Heart right ventricle (tissue), 16 donors: ENCODE measurements at regions not wholly inside any gene's neighbourhood (a gene's known extent, or its start where the extent isn't known, plus 50 kb on each side); places are given as distances from the start of the nearest gene placed in this dataset.
A peak's percentile ranks its signal among the peaks of the same experiment; 100 is the strongest.

Source experiments
- ATAC-seq, 8 donors: fragments of 200-7000 bp; cut with Tn5 transposase; one replicate each; pipeline ENCODE4 v1.9.1; 2020; ENCODE audit warnings: mild to moderate bottlenecking in 8 of 8, moderate library complexity in 8 of 8, moderate number of reproducible peaks in 1 of 8
- DNase-seq, 2 donors: peaks; one replicate each; pipeline ENCODE4 v3.0.0-alpha.2; 2020
- H3K27ac ChIP-seq, 10 donors: fragments of 200-600 bp; sonication (generic) in 2 of 10; one replicate each; pipeline versions ENCODE4 v1.5.0 to v1.8.0; 2020 to 2022; ENCODE audit warnings: mild to moderate bottlenecking in 3 of 10
- H3K27me3 ChIP-seq, 7 donors: fragments of 200-600 bp; one replicate each; pipeline ENCODE4 v1.8.0; 2021 to 2022; ENCODE audit warnings: mild to moderate bottlenecking in 2 of 7
- H3K36me3 ChIP-seq, 9 donors: fragments of 200-600 bp; sonication (generic) in 1 of 9; one replicate each; pipeline versions ENCODE4 v1.5.0 to v1.8.0; 2020 to 2022; ENCODE audit warnings: mild to moderate bottlenecking in 2 of 9
- H3K4me1 ChIP-seq, 9 donors: fragments of 200-600 bp; sonication (generic) in 1 of 9; one replicate each; pipeline versions ENCODE4 v1.5.0 to v1.8.0; 2020 to 2022; ENCODE audit warnings: mild to moderate bottlenecking in 4 of 9
- H3K4me3 ChIP-seq, 10 donors: fragments of 200-600 bp; sonication (generic) in 2 of 10; one replicate each; pipeline versions ENCODE4 v1.5.0 to v1.8.0; 2020 to 2022; ENCODE audit warnings: mild to moderate bottlenecking in 7 of 10, moderate library complexity in 2 of 10
- H3K9me3 ChIP-seq, 11 donors: fragments of 200-600 bp in 10 of 11; sonication (generic) in 2 of 11; one replicate each; pipeline versions ENCODE4 v1.5.0 to v1.8.0; 2013 to 2022; ENCODE audit warnings: mild to moderate bottlenecking in 2 of 11, control low read depth in 1 of 11, moderate library complexity in 1 of 11
- CTCF ChIP-seq, 9 donors: fragments of 200-600 bp; sonication (generic) in 2 of 9; IDR thresholded peaks; one replicate each; pipeline versions ENCODE4 v1.5.0 to v1.8.0; 2021 to 2022; ENCODE audit warnings: antibody characterized with exemption in 9 of 9, mild to moderate bottlenecking in 5 of 9, moderate library complexity in 1 of 9
- WGBS, 2 donors: extraction: QIAGEN DNeasy Blood & Tissue Kit; methylation state at CpG; one replicate each; pipeline ENCODE4 v1.1.7; 2013; ENCODE audit warnings: inconsistent platforms in 1 of 2; 5-methylcytosine and 5-hydroxymethylcytosine counted together
- intact Hi-C, 10 donors: fragments of 100-400 bp; cut with DNase I; formaldehyde crosslinking; loops; one replicate each; pipeline versions ENCODE4 v1.11.1 to v1.14.2; 2022
- donor health status: Arrhythmogenic right ventricular cardiomyopathy.
- donor health status: ischemic (EF 13 %, LVEDD 7.1; RV severe dilation, severe dysfunction).
- donor health status: healthy with polysubstance abuse.
- donor health status: DM: no; HTN: yes; CAD: no.
- donor health status: DM: no; HTN: no; CAD: no.
- donor health status: ischemic (EF 25% LVEDD 6.9; RV normal size, moderate dysfunction).
- donor health status: ischemic (EF 25% LVEDD 5.7; RV mildly dilated, moderate dysfunction).
- donor health status: healthy.
- donor health status: DM: yes; HTN: yes; CAD: no.
- donor health status: Ischemic cardiomyopathy.
- donor health status: ischemic (EF 35%, LVEDD 5.7; RV mildly dilated, moderate dysfunction).
- donor health status: nonischemic (EF 11% LVEDD 7.7; RV severe dilation, severe dysfunction).
- donor health status: DM: yes; HTN: yes; CAD: no.
- donor health status: PGD.
- donor health status: ischemic (EF 29% LVEDD 5.4; RV normal size, mild dysfunction).
- donor health status: nonischemic (EF 23%, LVEDD 6.1; RV moderate dilation, normal function).

GRCh38 chr20:50291254-50292078 lies 100.8 kb downstream of the CEBPB start:
- Histone ChIP-seq H3K4me3 (no peak overlapping the region), H3K27ac (peak overlapping the region in 8 of 10 donors; percentile 23 to 84 (median 77)), H3K9me3 (no peaks in the 10 kb centered on the region), H3K27me3 (no peaks in the 10 kb centered on the region), H3K36me3 (no peaks in the 10 kb centered on the region), H3K4me1 (peaks cover 5 to 37% (median 24%) of the 10 kb centered on the region in 9 donors)
- no peak for TF ChIP-seq CTCF (IDR thresholded peaks at IDR 0.05)
- intact Hi-C loops, result no loop called here
- DNase-seq, result no peak
- 85 to 87% methylated on average over 16 of the region's 16 CpGs for WGBS, 2 donors
- ATAC-seq, result no peak

GRCh38 chr20:50292079-50292590 lies 101.5 kb downstream of the CEBPB start:
- DNase-seq (no peak), ATAC-seq (no peak)
- Histone ChIP-seq H3K9me3 (no peaks in the 10 kb centered on the region), H3K27me3 (no peaks in the 10 kb centered on the region), H3K4me3 (no peak overlapping the region), H3K27ac (peak overlapping the region in 9 of 10 donors; percentile 29 to 84 (median 77)), H3K36me3 (no peaks in the 10 kb centered on the region), H3K4me1 (peaks cover 5 to 37% (median 18%) of the 10 kb centered on the region in 9 donors)
- no peak for TF ChIP-seq CTCF (IDR thresholded peaks at IDR 0.05)
- intact Hi-C loops, result no loop called here
- WGBS, 2 donors, result 61 to 62% methylated on average over 8 of the region's 8 CpGs

DNA sequence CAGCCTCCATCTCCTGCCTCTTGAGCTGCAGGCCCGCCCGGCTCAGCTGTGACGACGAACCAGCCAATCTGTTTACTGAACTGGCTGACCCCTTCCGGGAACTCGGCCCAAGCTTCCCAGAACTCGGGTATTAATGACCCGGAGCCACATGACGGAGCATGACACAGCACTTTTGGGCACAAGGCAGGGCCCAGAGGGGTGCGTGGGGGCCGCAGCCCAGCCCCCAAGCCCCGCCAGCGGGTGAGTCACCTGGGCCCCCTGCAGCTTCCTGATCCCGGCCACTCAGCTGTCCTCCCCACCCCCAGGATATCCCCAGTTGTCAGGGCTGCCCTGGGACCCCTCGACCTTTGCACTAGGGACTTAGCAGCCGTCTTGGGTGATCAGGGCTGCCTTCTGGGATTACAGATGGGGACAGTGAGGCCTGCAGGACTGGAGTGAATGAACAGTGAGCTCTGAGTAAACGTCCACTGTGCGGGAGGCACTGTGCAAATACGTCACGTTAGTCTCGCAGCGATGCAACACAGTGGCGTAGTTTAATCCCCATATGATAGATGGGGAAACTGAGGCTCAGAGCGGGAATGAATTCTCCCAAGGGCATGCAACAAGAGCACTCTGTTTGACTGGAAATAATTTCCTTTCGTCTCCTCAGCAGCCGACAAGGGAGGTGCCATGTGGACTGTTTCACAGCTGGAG lies 102.1 kb downstream of the CEBPB start:
- no peaks in the 10 kb centered on the region for H3K27me3 ChIP-seq
- intact Hi-C loops, result no loop called here
- no peaks in the 10 kb centered on the region for H3K36me3 ChIP-seq
- WGBS, 2 donors, result 37 to 44% methylated on average over 26 of the region's 26 CpGs
- H3K4me1 ChIP-seq, result peaks cover 5 to 41% (median 18%) of the 10 kb centered on the region in 9 donors
- no peaks in the 10 kb centered on the region for H3K9me3 ChIP-seq
- H3K27ac ChIP-seq, result peak overlapping the region in 9 of 10 donors; percentile 29 to 84 (median 77)
- no peak overlapping the region for H3K4me3 ChIP-seq
- TF ChIP-seq CTCF (IDR thresholded peaks at IDR 0.05), result no peak
- DNase-seq, result peak; percentile 90 to 92
- peak; percentile 77 to 92 (median 90) for ATAC-seq

DNA sequence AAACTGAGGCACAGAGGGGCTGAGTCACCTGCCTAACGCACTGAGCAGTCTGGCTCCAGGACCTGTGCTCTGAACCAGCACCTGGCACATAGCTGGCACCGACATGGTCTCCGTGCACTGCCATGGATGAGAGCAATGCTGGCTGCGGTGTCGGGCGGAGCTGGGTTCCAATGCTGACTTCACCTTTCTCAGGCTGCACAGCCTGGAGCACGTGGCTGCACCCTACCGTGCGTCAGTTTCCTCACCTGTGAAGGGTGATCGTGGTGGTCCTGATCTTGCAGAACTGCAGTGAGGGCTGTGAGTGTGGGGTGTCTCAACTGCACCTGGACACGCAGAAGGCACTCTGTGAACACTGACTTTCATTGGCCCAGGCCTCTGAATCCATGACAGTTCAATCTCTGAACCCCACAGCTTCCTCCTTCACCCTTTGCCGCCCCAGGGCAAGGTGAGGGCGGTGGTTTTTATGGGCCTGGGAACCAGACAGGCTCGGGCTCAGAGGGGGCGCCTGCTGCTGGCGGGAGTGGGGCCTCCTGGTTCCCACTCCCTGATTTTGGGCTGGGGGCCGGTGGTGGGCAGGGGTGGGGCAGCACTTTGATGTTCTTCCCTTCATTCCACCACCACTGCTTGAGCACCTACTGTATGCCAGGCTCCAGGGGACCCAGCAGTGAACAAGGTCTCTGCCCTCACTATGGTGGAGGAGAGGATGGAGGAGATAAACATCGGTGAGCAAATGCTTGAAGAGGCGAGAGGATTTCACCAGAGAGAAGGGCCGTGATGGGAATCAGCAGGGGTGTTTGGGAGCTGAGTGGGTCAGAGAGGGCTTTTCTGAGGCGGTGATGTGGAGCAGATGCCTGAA lies 102.9 kb downstream of the CEBPB start:
- no peaks in the 10 kb centered on the region for H3K9me3 ChIP-seq
- intact Hi-C loops, result no loop called here
- no peak for DNase-seq
- no peak for TF ChIP-seq CTCF (IDR thresholded peaks at IDR 0.05)
- no peaks in the 10 kb centered on the region for H3K27me3 ChIP-seq
- no peaks in the 10 kb centered on the region for H3K36me3 ChIP-seq
- WGBS, 2 donors, result 90 to 93% methylated on average over 21 of the region's 21 CpGs
- H3K4me3 ChIP-seq, result no peak overlapping the region
- no peak for ATAC-seq
- peaks cover 5 to 49% (median 18%) of the 10 kb centered on the region in 9 donors for H3K4me1 ChIP-seq
- peak overlapping the region in 8 of 10 donors; percentile 29 to 84 (median 77) for H3K27ac ChIP-seq
